Activated CD8-positive, alpha-beta T cell treated with anti-CD3 and anti-CD28 coated beads, Interleukin-2, amount 10 ng/mL, durations not matched to agents 7 days and 5 days (primary cell): ENCODE measurements at regions not wholly inside any gene's neighbourhood (a gene's known extent, or its start where the extent isn't known, plus 50 kb on each side); places are given as distances from the start of the nearest gene placed in this dataset.

Experiments used
- ATAC-seq: fragments of 150-1000 bp; cut with Tn5 transposase; one replicate; pipeline ENCODE4 v1.10.0; 2021; ENCODE audit warnings: moderate library complexity
- CTCF ChIA-PET: fragments of 350-600 bp; sonication (Branson Sonifier 250); formaldehyde crosslinking; loops from one replicate; lab custom pipeline; 2021; ENCODE audit warnings: antibody characterized with exemption; lab: Charles Lee
- POLR2A ChIA-PET: fragments of 350-600 bp; sonication (Branson Sonifier 250); formaldehyde crosslinking; loops from one replicate; lab custom pipeline; 2021; ENCODE audit warnings: antibody characterized with exemption; lab: Charles Lee
- DNase-seq: peaks from one replicate; pipeline ENCODE4 v3.0.0-alpha.2; 2020
- H3K27ac Mint-ChIP-seq: one replicate; pipeline ENCODE4 v1.8.0; 2021; ENCODE audit warnings: mild to moderate bottlenecking, mixed read lengths
- H3K27me3 Mint-ChIP-seq: one replicate; pipeline ENCODE4 v1.8.0; 2021; ENCODE audit warnings: low read depth, mixed read lengths
- H3K36me3 Mint-ChIP-seq: one replicate; pipeline ENCODE4 v1.8.0; 2021; ENCODE audit warnings: low read depth, mixed read lengths
- H3K4me1 Mint-ChIP-seq: one replicate; pipeline ENCODE4 v1.8.0; 2021; ENCODE audit warnings: low read depth, mixed read lengths
- H3K4me3 Mint-ChIP-seq: one replicate; pipeline ENCODE4 v1.8.0; 2021; ENCODE audit warnings: mild to moderate bottlenecking, mixed read lengths
- H3K9me3 Mint-ChIP-seq: one replicate; pipeline ENCODE4 v1.8.0; 2022; ENCODE audit warnings: mixed read lengths; ENCODE audit not compliant: insufficient read depth

DNA sequence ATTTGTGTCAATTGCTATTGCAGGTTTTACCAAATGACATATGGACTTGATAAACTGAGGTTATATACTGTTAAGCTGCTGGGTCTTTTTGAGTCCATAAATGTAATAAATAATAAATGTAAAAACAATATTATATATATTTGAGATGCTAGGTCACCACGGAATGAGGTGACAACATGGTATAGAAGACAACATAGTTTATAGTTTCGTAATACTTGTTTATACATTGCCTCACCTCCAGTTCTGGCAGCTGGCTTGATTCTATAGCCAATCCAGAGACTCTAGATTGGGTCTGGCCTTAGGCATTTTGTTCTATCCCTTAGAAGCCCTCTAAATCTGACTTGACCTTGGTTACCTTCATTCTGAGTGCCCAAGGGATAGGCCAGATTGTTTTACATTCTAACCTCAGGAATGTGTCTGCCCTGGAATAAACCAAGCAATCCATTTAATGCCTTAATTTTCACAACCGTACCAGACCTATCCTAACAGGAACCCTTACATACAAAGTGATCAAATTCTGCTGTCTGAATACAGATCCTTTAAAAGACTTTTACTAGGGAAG is 61.5 kb upstream of the STXBP5 start:
- Mint-ChIP-seq H3K27ac (no peak overlapping the region), H3K27me3 (no peaks in the 10 kb centered on the region), H3K4me1 (no peaks in the 10 kb centered on the region), H3K4me3 (no peak overlapping the region), H3K36me3 (no peaks in the 10 kb centered on the region), H3K9me3 (no peaks in the 10 kb centered on the region)
- ATAC-seq (no peak), DNase-seq (no peak)
- CTCF ChIA-PET, result no interaction called here
- POLR2A ChIA-PET, result no interaction called here

DNA sequence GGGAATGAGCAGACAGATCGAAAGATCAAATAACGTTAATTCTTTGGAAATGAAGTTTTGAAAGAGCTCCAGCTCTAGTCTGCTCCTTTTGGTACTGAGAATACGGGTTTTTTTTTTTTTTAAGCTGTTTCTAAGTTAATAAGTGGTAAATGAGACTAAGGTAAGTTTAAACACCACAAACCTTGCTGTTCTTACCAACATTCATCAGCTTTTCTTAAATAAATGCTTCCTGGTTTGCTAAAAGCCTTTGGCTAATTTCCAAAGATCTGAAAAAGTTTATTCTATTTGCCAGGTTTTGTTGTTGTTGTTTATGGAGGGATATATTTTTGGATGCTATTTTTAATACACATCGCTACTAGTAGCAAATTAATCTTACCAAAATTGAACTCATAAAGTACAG is 55.1 kb upstream of the STXBP5 start:
- peaks cover 5% of the 10 kb centered on the region for H3K9me3 Mint-ChIP-seq
- H3K4me3 Mint-ChIP-seq, result no peak overlapping the region
- H3K4me1 Mint-ChIP-seq, result no peaks in the 10 kb centered on the region
- no peaks in the 10 kb centered on the region for H3K36me3 Mint-ChIP-seq
- DNase-seq (no peak), ATAC-seq (no peak)
- no peak overlapping the region for H3K27ac Mint-ChIP-seq
- no peaks in the 10 kb centered on the region for H3K27me3 Mint-ChIP-seq
- ChIA-PET CTCF (no interaction called here), POLR2A (no interaction called here)

DNA sequence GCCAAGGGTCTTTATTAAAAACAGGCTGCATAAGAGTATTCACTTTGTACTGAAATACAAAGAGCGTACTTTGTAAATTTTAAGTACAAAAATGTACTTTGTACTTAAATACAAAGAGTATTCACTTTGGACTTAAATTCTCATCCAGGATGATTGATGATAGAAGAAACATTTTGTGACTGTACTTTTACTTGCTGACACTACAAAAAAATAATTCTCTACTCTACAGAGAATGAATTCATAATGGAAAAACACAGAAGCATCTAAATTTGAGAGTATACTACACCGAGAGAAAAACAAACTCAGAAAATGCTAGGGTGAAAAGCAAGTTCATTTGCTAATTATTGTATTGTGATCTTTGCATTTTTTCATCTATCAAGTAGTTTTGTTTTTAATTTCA is 54.4 kb upstream of the STXBP5 start:
- Mint-ChIP-seq H3K4me3 (no peak overlapping the region), H3K27me3 (no peaks in the 10 kb centered on the region), H3K9me3 (peaks cover 5% of the 10 kb centered on the region), H3K4me1 (no peaks in the 10 kb centered on the region), H3K36me3 (no peaks in the 10 kb centered on the region), H3K27ac (no peak overlapping the region)
- no peak for ATAC-seq
- ChIA-PET POLR2A (no interaction called here), CTCF (no interaction called here)
- no peak for DNase-seq

DNA sequence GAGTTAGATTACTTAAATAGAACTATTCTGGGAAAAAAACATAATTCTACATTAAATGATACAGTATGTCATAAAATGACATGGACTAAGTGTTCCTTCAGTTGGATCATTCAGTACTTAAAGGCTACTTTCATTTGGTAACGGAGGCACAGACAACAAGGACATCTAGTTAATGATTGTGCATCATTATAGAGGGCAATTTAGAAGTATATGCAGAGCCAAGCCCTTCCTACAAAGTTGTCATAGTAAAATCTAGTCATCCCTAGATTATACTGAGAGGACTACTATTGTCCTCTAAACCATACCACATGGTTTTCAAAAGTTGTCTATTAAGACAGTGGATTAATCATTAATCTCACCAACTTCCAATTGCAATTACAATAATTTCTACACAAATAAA is 53.9 kb upstream of the STXBP5 start:
- ChIA-PET CTCF (no interaction called here), POLR2A (no interaction called here)
- ATAC-seq (no peak), DNase-seq (no peak)
- Mint-ChIP-seq H3K27me3 (no peaks in the 10 kb centered on the region), H3K4me1 (no peaks in the 10 kb centered on the region), H3K4me3 (no peak overlapping the region), H3K27ac (no peak overlapping the region), H3K9me3 (peaks cover 5% of the 10 kb centered on the region), H3K36me3 (no peaks in the 10 kb centered on the region)
